Prostate gland (tissue), 2 donors: ENCODE measurements at regions not wholly inside any gene's neighbourhood (a gene's known extent, or its start where the extent isn't known, plus 50 kb on each side); places are given as distances from the start of the nearest gene placed in this dataset.

Experiments
- CTCF ChIP-seq, 4 experiments: fragments of 200-600 bp in 2 of 4; fragments of 450-650 bp in 2 of 4; sonication (generic) in 2 of 4; IDR thresholded peaks; 1 replicate in 3 of 4; 2 replicates in 1 of 4; pipeline ENCODE4 v1.5.1; 2016 to 2019; ENCODE audit warnings: antibody characterized with exemption in 4 of 4, mild to moderate bottlenecking in 2 of 4, moderate library complexity in 2 of 4
- POLR2A ChIP-seq: fragments of 450-650 bp; IDR thresholded peaks from one replicate; pipeline ENCODE4 v1.6.1; 2016; ENCODE audit warnings: antibody characterized with exemption, mild to moderate bottlenecking

- TF ChIP-seq POLR2A (no peak), CTCF (IDR thresholded peaks at IDR 0.05) (no peak)
Observed at GRCh38 chr15:85961821-85962220, 117.8 kb upstream of the AGBL1 start.
